Mesendoderm (in vitro differentiated cells): ENCODE measurements at regions not wholly inside any gene's neighbourhood (a gene's known extent, or its start where the extent isn't known, plus 50 kb on each side); places are given as distances from the start of the nearest gene placed in this dataset.
A peak's percentile ranks its signal among the peaks of the same experiment; 100 is the strongest.
"Not testable (repeated sequence)": the region's sequence is repeated elsewhere in the genome, so short reads cannot be mapped to it uniquely, and the experiment has no call there.

Experiments
- DNase-seq: peaks from one replicate; pipeline ENCODE4 v3.0.0; 2013
- H2AK5ac ChIP-seq: 2 replicates; pipeline ENCODE4 v1.6.1; 2013; ENCODE audit warnings: low read length, inconsistent platforms
- H2BK120ac ChIP-seq: 2 replicates; pipeline ENCODE4 v1.6.1; 2013; ENCODE audit warnings: low read depth, mild to moderate bottlenecking, low read length, moderate library complexity, mixed read lengths
- H2BK15ac ChIP-seq: replicated peaks from 2 replicates; pipeline ENCODE4 v1.6.1; 2013; ENCODE audit warnings: low read depth, mild to moderate bottlenecking, moderate library complexity
- H2BK5ac ChIP-seq: 2 replicates; pipeline ENCODE4 v1.6.1; 2013; ENCODE audit warnings: low read length, inconsistent platforms
- H3K18ac ChIP-seq: 2 replicates; pipeline ENCODE4 v1.6.1; 2013; ENCODE audit warnings: mild to moderate bottlenecking, low read length, mixed read lengths
- H3K23ac ChIP-seq: one replicate; pipeline ENCODE4 v1.6.1; 2013; ENCODE audit warnings: low read length
- H3K27ac ChIP-seq: 2 replicates; pipeline ENCODE4 v1.5.1; 2013; ENCODE audit warnings: low read depth, mild to moderate bottlenecking, inconsistent platforms, low read length, moderate library complexity
- H3K27me3 ChIP-seq: 2 replicates; pipeline ENCODE4 v1.6.1; 2013; ENCODE audit warnings: low read length, control low read depth, mild to moderate bottlenecking, inconsistent platforms; ENCODE audit not compliant: insufficient read depth, poor library complexity
- H3K36me3 ChIP-seq: 2 replicates; pipeline ENCODE4 v1.6.1; 2013; ENCODE audit warnings: low read length, inconsistent platforms; ENCODE audit not compliant: control insufficient read depth, insufficient read depth
- H3K4ac ChIP-seq: one replicate; pipeline ENCODE4 v1.6.1; 2013; ENCODE audit warnings: low read depth, mild to moderate bottlenecking, low read length, moderate library complexity
- H3K4me1 ChIP-seq: 2 replicates; pipeline ENCODE4 v1.6.1; 2013; ENCODE audit warnings: low read depth, low read length, inconsistent platforms; ENCODE audit not compliant: control insufficient read depth
- H3K4me2 ChIP-seq: 2 replicates; pipeline ENCODE4 v1.6.1; 2013; ENCODE audit warnings: low read length
- H3K4me3 ChIP-seq: 2 replicates; pipeline ENCODE4 v1.5.1; 2013; ENCODE audit warnings: mild to moderate bottlenecking, low read length
- H3K56ac ChIP-seq: one replicate; pipeline ENCODE4 v1.6.1; 2013; ENCODE audit warnings: low read length
- H3K79me1 ChIP-seq: 2 replicates; pipeline ENCODE4 v1.6.1; 2013; ENCODE audit warnings: low read length, inconsistent platforms
- H3K79me2 ChIP-seq: 2 replicates; pipeline ENCODE4 v1.6.1; 2013; ENCODE audit warnings: mild to moderate bottlenecking, low read length; ENCODE audit not compliant: control insufficient read depth, insufficient read depth
- H3K9ac ChIP-seq: 2 replicates; pipeline ENCODE4 v1.6.1; 2013; ENCODE audit warnings: low read length, inconsistent platforms
- H4K5ac ChIP-seq: one replicate; pipeline ENCODE4 v1.6.1; 2013; ENCODE audit warnings: low read length
- H4K8ac ChIP-seq: one replicate; pipeline ENCODE4 v1.6.1; 2013; ENCODE audit warnings: low read depth, mild to moderate bottlenecking, control low read depth, low read length, moderate library complexity
- WGBS: extraction: QIAGEN DNeasy Blood & Tissue Kit; methylation state at CpG from one replicate; pipeline ENCODE4 v1.1.7; 2013; ENCODE audit warnings: low lambda C conversion rate, missing lambda C conversion rate; ENCODE audit not compliant: insufficient coverage; ENCODE audit errors: extremely low coverage; 5-methylcytosine and 5-hydroxymethylcytosine counted together

DNA sequence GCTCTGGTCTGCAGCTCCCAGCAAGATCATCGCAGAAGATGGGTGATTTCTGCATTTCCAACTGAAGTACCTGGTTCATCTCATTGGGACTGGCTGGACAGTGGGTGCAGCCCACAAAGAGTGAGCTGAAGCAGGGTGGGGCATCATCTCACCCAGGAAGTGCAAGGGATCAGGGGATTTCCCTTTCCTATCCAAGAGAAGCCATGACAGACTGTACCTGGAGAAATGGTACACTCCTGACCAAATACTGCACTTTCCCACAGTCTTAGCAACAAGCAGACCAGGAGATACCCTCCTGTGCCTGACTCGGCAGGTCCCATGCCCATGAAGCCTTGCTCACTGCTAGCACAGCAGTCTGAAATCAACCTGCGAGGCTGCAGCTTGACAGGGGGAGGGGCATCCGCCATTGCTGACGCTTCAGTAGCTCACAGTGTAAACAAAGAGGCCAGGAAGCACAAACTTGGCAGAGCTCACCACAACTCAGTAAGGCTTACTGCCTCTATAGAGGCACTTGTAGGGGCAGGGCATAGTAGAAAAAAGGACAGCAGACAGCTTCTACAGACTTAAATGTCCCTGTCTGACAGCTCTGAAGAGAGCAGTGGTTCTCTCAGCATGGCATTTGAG, 60.5 kb downstream of the AREG start:
- not testable (repeated sequence) for H3K27me3 ChIP-seq, H2BK5ac ChIP-seq, H3K18ac ChIP-seq, H2AK5ac ChIP-seq, H3K27ac ChIP-seq, H3K36me3 ChIP-seq, H3K9ac ChIP-seq, H2BK15ac ChIP-seq, H4K5ac ChIP-seq, H3K23ac ChIP-seq, H3K4me1 ChIP-seq, H3K4ac ChIP-seq, H3K4me2 ChIP-seq, H3K79me1 ChIP-seq, H4K8ac ChIP-seq, H3K79me2 ChIP-seq, H2BK120ac ChIP-seq, H3K56ac ChIP-seq, H3K4me3 ChIP-seq
- no CpG with 5 or more reads among the region's 5 CpGs for WGBS
- peak; percentile 3 for DNase-seq

- no CpG with 5 or more reads among the region's 3 CpGs for WGBS
- not testable (repeated sequence) for H3K4me3 ChIP-seq, H3K18ac ChIP-seq, H2AK5ac ChIP-seq, H3K4me1 ChIP-seq, H2BK120ac ChIP-seq, H3K36me3 ChIP-seq, H3K9ac ChIP-seq, H3K79me2 ChIP-seq, H4K8ac ChIP-seq, H2BK15ac ChIP-seq, H2BK5ac ChIP-seq, H3K79me1 ChIP-seq, H3K27ac ChIP-seq, H3K23ac ChIP-seq, H3K4ac ChIP-seq, H3K27me3 ChIP-seq, H3K4me2 ChIP-seq, H4K5ac ChIP-seq, H3K56ac ChIP-seq
- DNase-seq: peak; percentile 59
Measured at GRCh38 chr4:74509363-74509762, 64.4 kb downstream of the AREG start.

DNA sequence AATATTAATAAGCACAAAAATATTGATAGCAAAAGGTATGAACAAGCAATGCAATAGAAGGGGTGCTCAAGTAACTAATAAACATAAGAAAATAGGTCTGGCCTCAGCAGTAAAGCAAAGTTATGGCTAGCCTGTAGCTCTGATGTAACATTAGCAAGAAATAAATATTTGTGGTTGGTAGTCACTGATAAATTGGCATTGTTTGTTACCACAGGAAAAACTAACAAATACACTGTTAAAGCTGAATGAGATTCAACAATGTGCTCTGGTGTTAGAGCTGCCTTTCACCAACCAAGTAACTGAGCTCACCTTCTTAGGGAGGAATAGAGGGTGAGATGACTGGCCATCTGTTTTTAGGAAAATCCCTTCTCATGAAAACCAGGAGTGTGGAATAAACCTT, 71.4 kb downstream of the AREG start:
- H3K4me3 ChIP-seq: no peak overlapping the region
- no peak overlapping the region for H2BK15ac ChIP-seq
- no peak overlapping the region for H3K56ac ChIP-seq
- H4K5ac ChIP-seq: no peak overlapping the region
- no peak overlapping the region for H3K4ac ChIP-seq
- H3K4me2 ChIP-seq: no peak overlapping the region
- no peak overlapping the region for H2BK5ac ChIP-seq
- H2AK5ac ChIP-seq: no peak overlapping the region
- H3K9ac ChIP-seq: no peak overlapping the region
- H3K79me1 ChIP-seq: no peaks in the 10 kb centered on the region
- H3K23ac ChIP-seq: no peak overlapping the region
- no peaks in the 10 kb centered on the region for H3K36me3 ChIP-seq
- no peak for DNase-seq
- H3K79me2 ChIP-seq: no peaks in the 10 kb centered on the region
- no peak overlapping the region for H4K8ac ChIP-seq
- H3K18ac ChIP-seq: no peak overlapping the region
- no peak overlapping the region for H2BK120ac ChIP-seq
- H3K27ac ChIP-seq: no peak overlapping the region
- no peaks in the 10 kb centered on the region for H3K4me1 ChIP-seq
- no peaks in the 10 kb centered on the region for H3K27me3 ChIP-seq

- H3K18ac ChIP-seq: no peak overlapping the region
- H3K27me3 ChIP-seq: no peaks in the 10 kb centered on the region
- H2BK5ac ChIP-seq: no peak overlapping the region
- no peak overlapping the region for H2AK5ac ChIP-seq
- no peak overlapping the region for H3K56ac ChIP-seq
- no peaks in the 10 kb centered on the region for H3K79me1 ChIP-seq
- no peak overlapping the region for H2BK15ac ChIP-seq
- no peaks in the 10 kb centered on the region for H3K36me3 ChIP-seq
- no peak overlapping the region for H3K4ac ChIP-seq
- no peak overlapping the region for H3K23ac ChIP-seq
- H3K4me3 ChIP-seq: no peak overlapping the region
- no peaks in the 10 kb centered on the region for H3K79me2 ChIP-seq
- H2BK120ac ChIP-seq: no peak overlapping the region
- H3K4me1 ChIP-seq: no peaks in the 10 kb centered on the region
- WGBS: no CpG with 5 or more reads among the region's 4 CpGs
- H4K8ac ChIP-seq: no peak overlapping the region
- H4K5ac ChIP-seq: no peak overlapping the region
- no peak overlapping the region for H3K27ac ChIP-seq
- no peak overlapping the region for H3K9ac ChIP-seq
- no peak for DNase-seq
- no peak overlapping the region for H3K4me2 ChIP-seq
Measured at GRCh38 chr4:74517996-74518395, 73.1 kb downstream of the AREG start.

- Histone ChIP-seq H2BK120ac (no peak overlapping the region), H4K5ac (no peak overlapping the region), H4K8ac (no peak overlapping the region), H3K36me3 (no peaks in the 10 kb centered on the region), H3K4me3 (no peak overlapping the region), H3K4me1 (no peaks in the 10 kb centered on the region), H3K18ac (no peak overlapping the region), H2BK15ac (no peak overlapping the region), H3K4ac (no peak overlapping the region), H3K79me1 (no peaks in the 10 kb centered on the region), H2BK5ac (no peak overlapping the region), H3K79me2 (no peaks in the 10 kb centered on the region), H3K27me3 (no peaks in the 10 kb centered on the region), H3K9ac (no peak overlapping the region), H2AK5ac (no peak overlapping the region), H3K56ac (no peak overlapping the region), H3K4me2 (no peak overlapping the region), H3K27ac (no peak overlapping the region), H3K23ac (no peak overlapping the region)
- no CpG with 5 or more reads among the region's 3 CpGs for WGBS
- no peak for DNase-seq
Measured at GRCh38 chr4:74522251-74522991, 77.5 kb downstream of the AREG start.

DNA sequence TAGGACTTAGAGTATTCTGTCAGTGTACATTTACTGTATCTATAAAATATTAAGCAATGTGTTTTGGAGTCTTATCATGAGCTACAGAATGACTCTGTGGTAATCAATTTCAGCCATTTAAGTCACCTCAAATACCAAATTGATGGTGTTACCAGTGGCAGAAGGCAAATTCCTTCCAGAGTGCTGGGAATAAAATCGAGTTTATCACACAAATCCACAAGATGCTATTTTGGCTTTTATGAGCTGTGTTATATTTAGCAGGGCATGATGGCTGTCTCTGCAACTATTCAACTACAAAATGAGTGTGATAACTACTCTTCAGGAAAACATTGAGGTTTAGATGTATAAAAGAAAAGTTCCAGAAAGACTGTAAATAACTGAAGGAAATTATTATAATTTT, 78.2 kb downstream of the AREG start:
- Histone ChIP-seq H3K4ac (no peak overlapping the region), H3K18ac (no peak overlapping the region), H2BK15ac (no peak overlapping the region), H3K4me1 (no peaks in the 10 kb centered on the region), H2BK120ac (no peak overlapping the region), H4K5ac (no peak overlapping the region), H3K9ac (no peak overlapping the region), H3K56ac (no peak overlapping the region), H3K23ac (no peak overlapping the region), H2BK5ac (no peak overlapping the region), H3K79me2 (no peaks in the 10 kb centered on the region), H4K8ac (no peak overlapping the region), H2AK5ac (no peak overlapping the region), H3K4me2 (no peak overlapping the region), H3K79me1 (no peaks in the 10 kb centered on the region), H3K4me3 (no peak overlapping the region), H3K36me3 (no peaks in the 10 kb centered on the region), H3K27me3 (no peaks in the 10 kb centered on the region), H3K27ac (no peak overlapping the region)
- DNase-seq: no peak
- WGBS: no CpG with 5 or more reads among the region's 1 CpG
